ENCODE measurements at regions not wholly inside any gene's neighbourhood (a gene's known extent, or its start where the extent isn't known, plus 50 kb on each side); places are given as distances from the start of the nearest gene placed in this dataset.

GRCh38 chr10:62707810-62708209 lies 96.7 kb upstream of the ADO start:
- no peaks in the 10 kb centered on the region for H3K27me3 ChIP-seq
- H3K4me3 ChIP-seq, result no peak overlapping the region
- H3K4me1 ChIP-seq, result no peaks in the 10 kb centered on the region
- no peaks in the 10 kb centered on the region for H3K9me3 ChIP-seq
- no peaks in the 10 kb centered on the region for H3K36me3 ChIP-seq
- intact Hi-C loops (cut with DNase I; ENCODE audit: low total_unique reads), result no loop called here
- DNase-seq, result no peak
- no peak for TF ChIP-seq CTCF (IDR thresholded peaks at IDR 0.05)
- H3K27ac ChIP-seq, result no peak overlapping the region

GRCh38 chr10:62708569-62708968 lies 96.0 kb upstream of the ADO start:
- H3K4me3 ChIP-seq, result no peak overlapping the region
- DNase-seq, result no peak
- intact Hi-C loops (cut with DNase I; ENCODE audit: low total_unique reads), result no loop called here
- H3K4me1 ChIP-seq, result no peaks in the 10 kb centered on the region
- H3K27me3 ChIP-seq, result no peaks in the 10 kb centered on the region
- H3K27ac ChIP-seq, result no peak overlapping the region
- H3K36me3 ChIP-seq, result no peaks in the 10 kb centered on the region
- no peak for TF ChIP-seq CTCF (IDR thresholded peaks at IDR 0.05)
- H3K9me3 ChIP-seq, result no peaks in the 10 kb centered on the region

- Histone ChIP-seq H3K27ac (no peak overlapping the region), H3K4me1 (no peaks in the 10 kb centered on the region), H3K9me3 (no peaks in the 10 kb centered on the region), H3K27me3 (no peaks in the 10 kb centered on the region), H3K4me3 (no peak overlapping the region), H3K36me3 (no peaks in the 10 kb centered on the region)
- no peak for TF ChIP-seq CTCF (IDR thresholded peaks at IDR 0.05)
- no peak for DNase-seq
- intact Hi-C loops (cut with DNase I; ENCODE audit: low total_unique reads), result no loop called here
Measured at GRCh38 chr10:62709200-62709599, 95.3 kb upstream of the ADO start.

GRCh38 chr10:62710182-62710581 lies 94.3 kb upstream of the ADO start:
- DNase-seq, result no peak
- Histone ChIP-seq H3K27ac (no peak overlapping the region), H3K4me1 (no peaks in the 10 kb centered on the region), H3K9me3 (no peaks in the 10 kb centered on the region), H3K27me3 (no peaks in the 10 kb centered on the region), H3K4me3 (no peak overlapping the region), H3K36me3 (no peaks in the 10 kb centered on the region)
- TF ChIP-seq CTCF (IDR thresholded peaks at IDR 0.05), result no peak
- intact Hi-C loops (cut with DNase I; ENCODE audit: low total_unique reads), result no loop called here

- intact Hi-C loops (cut with DNase I; ENCODE audit: low total_unique reads), result no loop called here
- DNase-seq, result no peak
- Histone ChIP-seq H3K9me3 (no peaks in the 10 kb centered on the region), H3K4me1 (no peaks in the 10 kb centered on the region), H3K27me3 (no peaks in the 10 kb centered on the region), H3K27ac (no peak overlapping the region), H3K4me3 (no peak overlapping the region), H3K36me3 (no peaks in the 10 kb centered on the region)
- TF ChIP-seq CTCF (IDR thresholded peaks at IDR 0.05), result no peak
Measured at GRCh38 chr10:62715383-62715782, 89.1 kb upstream of the ADO start.

GRCh38 chr10:62718585-62718984 lies 85.9 kb upstream of the ADO start:
- no peaks in the 10 kb centered on the region for H3K9me3 ChIP-seq
- intact Hi-C loops (cut with DNase I; ENCODE audit: low total_unique reads), result no loop called here
- no peaks in the 10 kb centered on the region for H3K27me3 ChIP-seq
- H3K4me3 ChIP-seq, result no peak overlapping the region
- H3K36me3 ChIP-seq, result no peaks in the 10 kb centered on the region
- no peaks in the 10 kb centered on the region for H3K4me1 ChIP-seq
- DNase-seq, result no peak
- no peak overlapping the region for H3K27ac ChIP-seq
- no peak for TF ChIP-seq CTCF (IDR thresholded peaks at IDR 0.05)

Measured in tibial artery (tissue), 4 donors.